Esophagus (tissue), 2 donors: ENCODE measurements at regions not wholly inside any gene's neighbourhood (a gene's known extent, or its start where the extent isn't known, plus 50 kb on each side); places are given as distances from the start of the nearest gene placed in this dataset.
"Not testable (repeated sequence)": the region's sequence is repeated elsewhere in the genome, so short reads cannot be mapped to it uniquely, and the experiment has no call there.

Experiments used
- H3K27ac ChIP-seq, 2 donors: one replicate each; pipeline ENCODE4 v1.5.1; 2013; ENCODE audit warnings: low read depth in 2 of 2, mild to moderate bottlenecking in 2 of 2, inconsistent platforms in 1 of 2, low read length in 1 of 2, moderate library complexity in 1 of 2
- H3K27me3 ChIP-seq, 2 donors: one replicate each; pipeline ENCODE4 v1.6.1; 2013; ENCODE audit warnings: low read length in 2 of 2, control low read depth in 1 of 2, mild to moderate bottlenecking in 1 of 2; ENCODE audit not compliant: insufficient read depth in 2 of 2, control insufficient read depth in 1 of 2
- H3K36me3 ChIP-seq, 2 donors: one replicate each; pipeline ENCODE4 v1.6.1; 2013; ENCODE audit warnings: low read length in 1 of 2; ENCODE audit not compliant: control insufficient read depth in 2 of 2, insufficient read depth in 2 of 2
- H3K4me1 ChIP-seq, 2 donors: one replicate each; pipeline ENCODE4 v1.6.1; 2013; ENCODE audit warnings: low read length in 1 of 2; ENCODE audit not compliant: control insufficient read depth in 2 of 2, insufficient read depth in 2 of 2
- H3K4me3 ChIP-seq, 2 donors: one replicate each; pipeline ENCODE4 v1.5.1; 2013; ENCODE audit warnings: low read length in 2 of 2, mild to moderate bottlenecking in 2 of 2, low read depth in 1 of 2, moderate library complexity in 1 of 2
- H3K9me3 ChIP-seq, 2 donors: one replicate each; pipeline ENCODE4 v1.6.1; 2013; ENCODE audit warnings: mild to moderate bottlenecking in 2 of 2, low read depth in 1 of 2, low read length in 1 of 2, moderate library complexity in 1 of 2; ENCODE audit not compliant: control insufficient read depth in 2 of 2, insufficient read depth in 1 of 2
- WGBS, 2 donors: extraction: QIAGEN DNeasy Blood & Tissue Kit; methylation state at CpG; one replicate each; pipeline ENCODE4 v1.1.7; 2013; 5-methylcytosine and 5-hydroxymethylcytosine counted together
- donor health status: healthy with polysubstance abuse.
- donor health status: Bipolar disorder and iron deficiency.

DNA sequence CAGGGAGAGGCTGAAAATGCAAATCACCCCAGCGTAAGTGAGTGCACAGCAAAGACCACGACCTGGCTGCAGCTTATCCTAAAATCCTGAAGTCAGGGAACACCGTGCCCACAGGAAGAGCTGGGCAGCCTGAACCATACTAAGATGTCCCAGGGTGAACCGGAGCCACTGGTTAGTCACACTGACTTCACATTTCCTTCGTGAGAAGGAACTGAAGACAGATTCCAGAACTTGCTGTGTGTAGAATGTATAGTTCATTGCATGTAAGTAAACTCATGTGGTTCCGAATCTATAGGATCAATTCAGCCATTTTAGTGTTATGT lies 84.6 kb upstream of the NDUFV2 start:
- Histone ChIP-seq H3K9me3 (no peaks in the 10 kb centered on the region), H3K27me3 (no peaks in the 10 kb centered on the region), H3K36me3 (no peaks in the 10 kb centered on the region), H3K4me1 (peaks cover 5 to 8% of the 10 kb centered on the region in 2 donors), H3K4me3 (no peak overlapping the region), H3K27ac (peak overlapping the region; percentile 89)
- WGBS, 2 donors: 33 to 55% methylated on average over 6 of the region's 6 CpGs

DNA sequence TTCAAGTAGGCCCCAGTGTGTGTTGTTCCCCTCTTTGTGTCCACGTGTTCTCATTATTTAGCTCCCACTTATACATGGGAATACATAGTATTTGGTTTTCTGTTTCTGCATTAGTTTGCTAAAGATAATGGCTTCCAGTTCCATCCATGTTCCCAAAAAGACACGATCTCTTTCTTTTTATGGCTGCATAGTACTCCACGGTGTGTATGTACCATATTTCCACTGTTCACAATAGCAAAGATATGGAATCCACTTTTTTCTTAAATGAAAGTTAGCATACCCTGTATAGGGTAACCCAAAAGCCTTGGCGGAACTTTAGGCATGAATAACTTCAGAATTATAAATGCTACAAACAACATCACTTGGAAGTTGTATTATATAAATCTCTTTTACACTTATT lies 83.4 kb upstream of the NDUFV2 start:
- no peaks in the 10 kb centered on the region for H3K9me3 ChIP-seq
- H3K27ac ChIP-seq: no peak overlapping the region
- no peaks in the 10 kb centered on the region for H3K27me3 ChIP-seq
- no peaks in the 10 kb centered on the region for H3K36me3 ChIP-seq
- WGBS, 2 donors: 99% methylated on average over 4 of the region's 4 CpGs
- no peak overlapping the region for H3K4me3 ChIP-seq
- peaks cover 5 to 8% of the 10 kb centered on the region in 2 donors for H3K4me1 ChIP-seq

DNA sequence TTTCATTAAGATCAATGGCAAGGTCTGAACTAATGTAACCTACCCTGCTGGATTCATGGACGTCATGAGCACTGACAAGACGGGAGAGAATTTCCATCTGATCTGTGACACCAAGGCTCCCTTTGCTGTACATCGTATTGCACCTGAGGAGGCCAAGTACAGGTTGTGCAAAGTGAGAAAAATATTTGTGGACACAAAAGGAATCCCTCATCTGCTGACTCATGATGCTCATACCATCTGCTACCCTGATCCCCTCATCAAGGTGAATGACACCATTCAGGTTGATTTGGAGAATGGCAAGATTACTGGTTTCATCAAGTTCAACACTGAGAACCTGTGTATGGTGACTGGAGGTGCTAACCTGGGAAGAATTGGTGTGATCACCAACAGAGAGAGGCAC lies 82.3 kb upstream of the NDUFV2 start:
- WGBS, 2 donors: 92 to 95% methylated on average over 3 of the region's 3 CpGs
- Histone ChIP-seq H3K27ac (no peak overlapping the region), H3K4me1 (peaks cover 5 to 8% of the 10 kb centered on the region in 2 donors), H3K4me3 (no peak overlapping the region), H3K27me3 (no peaks in the 10 kb centered on the region), H3K36me3 (no peaks in the 10 kb centered on the region), H3K9me3 (no peaks in the 10 kb centered on the region)

DNA sequence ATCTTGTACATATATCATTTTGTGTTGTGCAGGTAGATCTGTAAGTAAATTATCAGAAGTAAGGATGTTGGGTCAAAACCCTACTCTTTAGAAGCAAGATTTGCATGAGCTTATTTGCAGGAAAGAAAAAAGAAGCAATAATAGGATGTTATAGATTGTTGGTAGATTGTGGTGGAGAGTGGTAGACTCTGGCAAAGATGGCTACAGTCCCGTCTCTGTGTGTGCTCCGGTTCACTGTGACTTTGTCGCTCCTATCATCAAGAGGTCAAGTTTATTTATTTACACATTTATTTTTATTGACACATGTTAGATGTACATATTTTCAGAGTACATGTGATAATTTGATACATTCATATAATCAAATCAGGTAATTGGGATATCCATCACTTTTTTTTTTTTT lies 81.0 kb upstream of the NDUFV2 start:
- Histone ChIP-seq H3K4me3 (no peak overlapping the region), H3K36me3 (no peaks in the 10 kb centered on the region), H3K27ac (no peak overlapping the region), H3K27me3 (no peaks in the 10 kb centered on the region), H3K9me3 (no peaks in the 10 kb centered on the region), H3K4me1 (peaks cover 4 to 8% of the 10 kb centered on the region in 2 donors)
- WGBS, 2 donors: 97 to 98% methylated on average over 3 of the region's 3 CpGs

DNA sequence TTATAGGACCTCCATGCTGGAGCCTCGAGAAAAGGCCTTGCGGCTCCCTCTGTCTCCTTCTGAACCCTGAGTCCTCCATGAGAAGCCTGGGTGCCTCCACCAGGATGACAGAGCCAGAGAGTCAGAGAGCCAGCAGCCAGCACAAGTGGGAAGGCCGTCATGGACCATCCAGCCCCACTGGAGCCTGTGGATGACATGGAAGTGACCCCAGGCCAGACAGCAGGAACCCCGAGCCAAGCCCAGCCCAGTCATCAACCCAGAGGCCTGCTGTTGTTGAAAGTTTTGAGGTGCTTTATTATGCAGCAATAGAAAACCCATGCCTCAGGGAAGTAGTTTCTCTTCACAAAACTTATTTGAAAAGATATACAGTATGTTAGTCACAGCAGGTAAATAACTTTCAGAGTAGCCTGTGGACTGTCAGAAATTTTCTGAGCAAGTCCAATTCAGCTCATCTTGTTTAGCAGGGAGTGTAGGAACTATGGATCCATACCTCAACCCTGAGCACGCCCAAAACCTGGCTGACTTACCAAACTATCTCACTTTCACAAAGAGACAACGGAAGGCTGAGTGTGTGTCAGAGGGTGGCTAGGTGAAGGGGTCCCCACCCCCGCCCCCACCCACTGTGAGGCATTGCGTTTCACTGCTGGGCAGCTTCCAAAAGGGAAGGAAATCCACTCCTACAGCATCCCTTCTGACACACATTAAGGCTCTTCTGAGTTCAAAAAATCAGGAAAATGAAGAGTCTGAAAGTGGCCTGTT lies 79.9 kb upstream of the NDUFV2 start:
- Histone ChIP-seq H3K9me3 (no peaks in the 10 kb centered on the region), H3K4me1 (peaks cover under 1 to 2% of the 10 kb centered on the region in 2 donors), H3K36me3 (no peaks in the 10 kb centered on the region), H3K4me3 (no peak overlapping the region), H3K27ac (peak overlapping the region in 1 of 2 donors; percentile 47), H3K27me3 (no peaks in the 10 kb centered on the region)
- 63 to 64% methylated on average over 8 of the region's 8 CpGs for WGBS, 2 donors

DNA sequence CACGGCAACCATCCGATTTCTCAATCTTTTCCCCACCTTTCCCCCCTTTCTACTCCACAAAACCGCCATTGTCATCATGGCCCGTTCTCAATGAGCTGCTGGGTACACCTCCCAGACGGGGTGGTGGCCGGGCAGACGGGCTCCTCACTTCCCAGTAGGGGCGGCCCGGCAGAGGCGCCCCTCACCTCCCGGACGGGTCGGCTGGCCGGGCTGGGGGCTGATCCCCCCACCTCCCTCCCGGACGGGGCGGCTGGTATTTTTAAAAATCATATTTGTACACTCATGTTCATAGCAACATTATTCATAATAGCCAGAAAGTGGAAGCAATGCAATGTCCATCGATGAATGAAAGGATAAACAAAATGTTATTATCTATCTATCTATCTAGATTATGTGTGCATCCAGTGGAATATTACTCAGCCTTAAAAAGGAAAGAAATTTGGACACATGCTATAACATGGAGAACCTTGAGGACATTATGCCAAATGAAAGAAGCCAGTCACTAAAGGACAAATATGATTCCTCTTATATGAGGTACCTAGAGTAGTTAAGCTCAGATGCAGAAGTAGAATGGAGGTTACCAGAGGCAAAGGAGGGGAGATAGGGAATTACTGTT lies 78.4 kb upstream of the NDUFV2 start:
- H3K36me3 ChIP-seq, H3K4me3 ChIP-seq, H3K4me1 ChIP-seq, H3K9me3 ChIP-seq, H3K27ac ChIP-seq, H3K27me3 ChIP-seq: not testable (repeated sequence)
- 96 to 97% methylated on average over 14 to 15 of the region's 18 CpGs for WGBS, 2 donors

DNA sequence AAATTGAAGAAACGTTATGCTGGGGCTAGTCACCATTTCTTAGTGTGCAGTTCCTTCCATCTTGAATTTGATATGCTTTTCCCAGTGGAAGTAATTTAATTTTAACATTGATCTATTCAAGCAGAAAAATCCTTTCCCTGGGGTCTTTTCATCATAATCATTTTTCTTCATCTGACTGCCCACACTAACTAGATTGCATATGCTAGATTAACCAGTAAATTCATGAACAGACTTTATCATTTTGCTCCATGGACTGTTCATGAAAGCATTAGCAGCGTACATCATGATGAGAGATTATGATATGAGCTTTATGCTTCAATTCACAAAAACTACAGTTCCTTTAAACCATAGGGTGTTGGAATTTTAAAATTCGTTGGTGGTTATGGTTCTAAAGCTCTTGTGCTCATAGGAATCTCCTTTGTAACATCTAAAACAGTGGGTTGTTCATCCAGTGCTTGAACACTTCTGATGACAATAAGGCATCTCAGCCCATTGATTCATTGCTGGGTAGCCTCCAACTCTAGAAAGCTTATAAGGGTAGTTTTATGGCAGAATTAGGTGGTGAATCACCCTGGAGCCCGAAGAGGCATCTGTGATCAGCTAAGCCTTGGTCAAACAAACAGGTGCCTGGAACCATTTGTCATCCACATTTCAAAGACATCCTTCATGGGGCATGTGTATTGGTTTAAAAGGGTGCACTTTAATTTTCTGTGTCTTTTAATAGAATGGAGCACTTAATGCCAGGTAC lies 77.2 kb upstream of the NDUFV2 start:
- H3K27me3 ChIP-seq: no peaks in the 10 kb centered on the region
- H3K9me3 ChIP-seq: no peaks in the 10 kb centered on the region
- H3K4me3 ChIP-seq: no peak overlapping the region
- no peak overlapping the region for H3K27ac ChIP-seq
- no peaks in the 10 kb centered on the region for H3K36me3 ChIP-seq
- no peaks in the 10 kb centered on the region for H3K4me1 ChIP-seq
- WGBS, 2 donors: 39 to 51% methylated on average over 4 of the region's 4 CpGs

DNA sequence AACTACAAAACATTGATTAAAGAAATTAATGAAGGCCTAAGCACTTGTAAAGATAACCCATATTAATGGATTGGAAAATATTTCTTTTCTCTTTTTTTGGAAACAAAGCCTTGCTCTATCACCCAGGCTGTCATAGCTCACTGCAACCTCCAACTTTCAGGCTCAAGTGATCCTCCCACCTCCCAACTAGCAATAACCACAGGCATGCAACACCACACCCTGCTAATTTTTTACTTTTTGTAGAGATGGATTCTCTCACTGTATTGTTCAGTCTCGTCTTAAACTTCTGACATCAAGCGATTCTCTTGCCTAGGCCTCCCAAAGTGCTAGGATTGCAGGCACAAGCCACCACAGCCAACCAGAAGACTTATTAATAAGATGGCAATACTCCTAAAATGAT lies 73.4 kb upstream of the NDUFV2 start:
- H3K9me3 ChIP-seq: no peaks in the 10 kb centered on the region
- no peak overlapping the region for H3K27ac ChIP-seq
- no peaks in the 10 kb centered on the region for H3K36me3 ChIP-seq
- H3K4me3 ChIP-seq: no peak overlapping the region
- 90 to 93% methylated on average over 2 of the region's 2 CpGs for WGBS, 2 donors
- no peaks in the 10 kb centered on the region for H3K27me3 ChIP-seq
- H3K4me1 ChIP-seq: peaks cover 0 to 2% of the 10 kb centered on the region in 2 donors

DNA sequence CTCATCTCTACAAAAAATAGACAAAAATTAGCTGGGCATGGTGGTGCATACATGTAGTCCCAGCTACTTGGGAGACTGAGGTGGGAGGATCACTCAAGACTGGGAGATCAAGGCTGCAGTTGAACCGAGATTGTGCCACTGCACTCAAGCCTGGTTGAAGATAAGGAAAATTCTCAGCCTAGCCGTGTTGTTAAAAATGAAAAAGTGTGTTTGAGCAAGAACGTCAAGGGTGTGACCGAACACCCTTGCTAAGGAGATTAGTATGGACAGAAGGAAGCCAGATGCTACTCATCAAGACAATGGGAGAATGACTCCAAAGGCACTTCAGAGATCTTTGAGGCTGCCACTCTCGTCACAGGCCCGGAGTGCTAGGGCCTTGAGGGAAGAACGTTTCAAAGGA lies 70.0 kb upstream of the NDUFV2 start:
- Histone ChIP-seq H3K4me3 (no peak overlapping the region), H3K27ac (no peak overlapping the region), H3K36me3 (no peaks in the 10 kb centered on the region), H3K4me1 (peaks cover 0 to 2% of the 10 kb centered on the region in 2 donors), H3K9me3 (no peaks in the 10 kb centered on the region), H3K27me3 (no peaks in the 10 kb centered on the region)
- 76 to 85% methylated on average over 7 of the region's 7 CpGs for WGBS, 2 donors
